ENCODE measurements at regions not wholly inside any gene's neighbourhood (a gene's known extent, or its start where the extent isn't known, plus 50 kb on each side); places are given as distances from the start of the nearest gene placed in this dataset.

DNA sequence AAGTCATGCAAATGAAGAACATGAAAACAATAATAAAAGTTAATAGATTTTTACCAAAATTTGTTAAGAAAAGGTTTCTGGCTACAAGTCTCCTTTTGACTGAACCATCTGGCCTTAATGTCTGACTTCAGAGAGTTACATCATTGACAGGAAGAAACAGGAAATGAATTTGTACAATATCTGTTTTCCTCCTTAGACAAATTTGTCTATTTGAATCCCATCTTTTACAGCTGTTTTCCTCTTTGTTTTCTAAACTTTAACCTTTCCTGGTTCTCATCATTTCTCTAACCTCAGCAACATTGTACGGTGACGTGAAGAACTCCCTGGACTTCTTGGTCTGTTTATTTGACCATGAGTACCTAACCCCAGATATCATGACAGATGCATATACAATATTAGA is 567.5 kb upstream of the RIOK2 start:
- no peak for DNase-seq

DNA sequence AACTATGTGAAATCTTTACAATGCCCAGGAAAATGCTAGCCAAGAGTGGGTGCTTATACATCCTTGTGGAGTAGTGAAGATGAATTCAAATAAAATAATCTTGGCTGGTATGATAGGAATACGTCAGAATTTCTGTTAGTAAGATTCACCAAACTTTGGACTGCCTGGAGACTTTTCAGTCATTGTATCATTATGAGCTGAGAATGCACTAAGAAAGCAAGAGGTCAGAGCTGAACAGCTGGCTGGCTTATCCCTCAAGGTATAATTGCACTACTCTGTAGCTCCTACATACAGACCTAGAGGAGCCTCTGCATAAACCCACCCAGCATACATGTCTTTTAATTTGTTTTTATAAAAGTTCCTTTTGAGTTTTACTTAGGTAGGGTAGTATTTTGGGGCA is 568.5 kb upstream of the RIOK2 start:
- no peak for DNase-seq

DNA sequence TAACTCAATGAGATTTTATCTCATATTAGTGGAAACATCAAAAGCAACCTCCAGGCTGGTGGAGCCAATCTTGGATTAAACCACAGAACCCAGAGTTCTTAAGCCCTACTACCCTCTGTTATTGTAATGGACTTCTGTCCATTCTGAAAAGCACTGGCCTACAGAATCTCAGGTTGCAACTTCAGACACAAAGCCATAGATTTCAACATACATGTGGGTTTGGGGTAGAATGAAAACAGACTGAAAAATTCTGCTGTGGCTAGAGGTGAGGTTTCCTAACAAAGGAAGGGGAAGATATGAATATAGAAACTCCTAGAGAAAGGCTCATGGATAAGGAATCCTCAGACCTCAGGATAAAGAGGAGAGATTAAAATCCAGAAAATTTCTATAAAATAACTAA is 569.8 kb upstream of the RIOK2 start:
- DNase-seq = no peak

DNA sequence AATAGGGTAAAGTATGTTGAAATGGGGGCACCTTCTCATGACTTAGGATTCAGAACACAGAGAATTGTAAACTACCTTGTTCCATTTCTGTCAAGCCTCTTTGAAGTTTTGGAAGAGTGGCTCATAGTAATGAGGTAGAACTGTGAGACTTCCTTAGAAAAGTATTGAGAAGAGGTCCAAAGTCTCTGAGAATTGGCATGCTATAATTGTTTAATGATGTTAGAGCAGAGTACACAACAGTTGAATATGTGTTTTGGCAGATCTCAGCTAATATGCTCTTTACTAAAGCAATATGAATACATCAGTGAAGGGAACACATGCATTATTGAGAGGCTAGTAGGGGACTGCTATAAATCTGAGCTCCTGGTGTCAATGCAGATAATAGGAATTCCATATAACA is 579.4 kb upstream of the RIOK2 start:
- DNase-seq = no peak

DNA sequence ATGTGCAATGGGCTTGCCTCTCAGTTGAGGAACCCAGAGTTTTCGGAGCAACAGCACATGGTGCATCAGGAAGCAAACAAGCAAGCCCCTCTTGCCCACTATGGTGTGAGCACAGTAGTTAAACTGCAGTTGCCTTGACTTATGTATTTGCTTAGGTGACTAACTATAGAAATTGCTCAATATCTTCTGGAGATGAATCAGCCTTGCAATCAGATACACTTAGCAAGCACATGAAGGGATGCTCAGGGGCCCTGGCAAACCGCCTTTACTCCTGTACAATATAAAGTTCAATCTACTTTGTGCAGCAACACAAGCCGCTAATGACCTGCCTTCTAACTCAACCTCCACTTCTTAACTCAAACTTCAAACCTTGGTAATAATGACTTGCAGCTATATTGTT is 581.7 kb upstream of the RIOK2 start:
- no peak for DNase-seq

DNA sequence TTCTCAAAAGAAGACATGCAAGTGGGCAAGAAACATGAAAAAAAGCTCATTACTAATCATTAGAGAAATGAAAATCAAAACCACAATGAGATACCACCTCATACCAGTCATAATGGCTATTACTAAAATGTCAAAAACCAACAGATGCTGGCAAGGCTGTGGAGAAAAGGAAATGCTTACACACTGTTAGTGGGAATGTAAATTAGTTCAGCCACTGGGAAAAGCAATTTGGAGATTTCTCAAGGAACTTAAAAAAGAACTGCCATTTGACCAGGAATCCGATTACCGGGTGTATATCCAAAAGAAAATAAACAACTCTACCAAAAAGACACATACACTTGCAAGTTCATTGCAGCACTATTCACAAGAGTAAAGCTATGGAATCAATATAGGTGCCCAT is 595.4 kb upstream of the RIOK2 start:
- DNase-seq = no peak

DNA sequence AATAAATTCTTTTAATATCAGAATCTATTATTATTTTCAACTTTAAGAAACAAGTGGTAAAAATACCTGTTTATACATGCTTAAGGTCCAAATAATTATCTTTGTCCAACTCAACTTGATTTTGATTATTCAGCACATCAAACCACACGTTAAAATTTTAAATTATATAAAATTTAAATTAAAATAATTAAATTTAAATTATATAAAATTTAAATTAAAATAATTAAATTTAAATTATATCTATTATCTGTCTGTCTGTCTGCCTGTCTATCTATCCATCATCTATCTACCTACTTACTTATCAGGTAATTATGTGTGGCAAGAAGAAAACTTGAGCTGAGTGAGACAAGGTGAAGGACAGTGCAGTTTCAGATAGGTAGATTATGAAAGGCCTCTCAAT is 605.3 kb upstream of the RIOK2 start:
- DNase-seq = no peak

DNA sequence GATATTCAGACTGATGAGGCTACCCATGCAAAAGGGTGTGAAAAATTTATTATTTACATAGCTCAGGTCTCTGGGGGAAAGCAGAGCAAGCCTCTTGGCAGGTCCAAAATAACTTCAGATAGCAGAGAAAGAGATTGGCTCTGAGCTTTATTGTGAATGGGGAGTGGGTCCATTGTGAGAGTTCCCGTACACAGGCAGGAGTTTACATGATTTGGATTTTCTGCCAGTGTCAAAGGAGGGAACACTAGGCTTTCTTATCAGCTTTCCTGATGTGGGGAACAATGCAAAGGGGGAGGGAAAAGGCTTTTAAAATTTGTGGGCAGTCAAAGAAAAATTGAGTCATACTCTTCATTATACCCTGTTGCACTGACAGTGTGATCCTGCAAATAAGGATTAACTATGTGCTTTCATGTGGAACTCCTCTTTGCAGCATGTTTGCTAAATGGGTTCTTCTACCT is 615.0 kb upstream of the RIOK2 start:
- no peak for DNase-seq

DNA sequence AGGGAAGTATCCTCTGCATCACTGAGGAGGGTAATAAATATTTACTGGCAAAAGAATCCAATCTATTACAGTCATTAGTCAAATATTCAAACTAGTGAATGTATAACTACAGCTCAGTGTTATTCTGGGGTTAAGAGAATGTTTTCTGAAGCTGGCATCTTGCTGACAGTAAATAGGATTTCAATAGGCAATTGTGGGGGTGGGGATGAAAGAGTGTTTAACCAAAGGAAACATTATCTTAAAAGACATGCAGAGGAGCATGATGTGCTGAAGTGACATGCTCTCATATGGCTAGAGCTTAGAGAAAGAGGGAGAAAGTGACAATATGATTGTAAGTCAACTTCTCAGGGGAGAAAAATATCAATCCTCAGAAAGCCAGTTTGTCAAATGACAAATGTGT is 618.4 kb upstream of the RIOK2 start:
- DNase-seq = no peak

DNA sequence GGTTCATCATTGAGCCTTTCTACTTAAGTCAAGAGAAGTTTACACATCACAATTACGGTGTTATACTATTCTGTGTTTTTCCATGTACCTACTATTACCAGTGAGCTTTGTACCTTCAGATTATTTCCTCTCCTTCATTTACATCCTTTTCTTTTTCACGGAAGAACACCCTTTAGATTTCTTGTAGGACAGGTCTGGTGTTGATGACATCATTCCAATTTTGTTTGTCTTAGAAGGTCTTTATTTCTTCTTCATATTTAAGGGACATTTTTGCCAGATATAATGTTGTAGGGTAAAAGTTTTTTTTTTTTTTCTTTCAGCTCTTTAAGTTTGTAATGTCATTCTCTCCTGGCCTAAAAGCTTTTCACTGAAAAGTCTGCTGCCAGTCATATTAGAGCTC is 637.1 kb upstream of the RIOK2 start:
- no peak for DNase-seq

DNA sequence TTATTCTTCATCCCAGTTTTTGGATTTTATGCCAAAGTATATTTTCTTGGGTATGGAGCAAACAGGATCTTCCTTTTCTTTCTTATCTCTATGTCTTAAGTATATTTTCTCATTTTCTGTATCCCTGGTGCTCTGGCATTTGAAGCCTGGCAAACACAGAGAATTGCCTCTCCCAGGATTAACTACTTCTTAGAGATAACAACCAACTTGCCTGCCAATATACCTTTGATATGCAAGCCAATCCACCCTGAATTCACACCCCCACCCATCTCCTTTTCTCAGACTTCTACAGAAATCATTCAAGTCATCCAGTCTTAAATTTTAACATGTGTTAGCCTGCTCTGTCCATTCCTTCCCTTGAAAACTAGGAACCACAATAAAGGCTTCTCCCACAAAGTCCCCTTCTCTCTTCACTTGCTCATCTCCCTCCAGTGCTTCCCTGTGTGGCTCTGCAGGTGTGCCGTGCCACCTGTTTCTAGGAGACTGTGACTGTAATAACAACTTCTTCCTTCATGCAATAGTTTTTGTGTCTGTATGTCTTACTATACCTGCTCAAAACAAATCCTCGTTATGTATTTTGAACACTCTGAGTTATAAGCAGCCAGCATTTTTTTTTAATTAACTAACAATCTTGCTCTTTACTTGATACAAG is 649.7 kb upstream of the RIOK2 start:
- DNase-seq = no peak

DNA sequence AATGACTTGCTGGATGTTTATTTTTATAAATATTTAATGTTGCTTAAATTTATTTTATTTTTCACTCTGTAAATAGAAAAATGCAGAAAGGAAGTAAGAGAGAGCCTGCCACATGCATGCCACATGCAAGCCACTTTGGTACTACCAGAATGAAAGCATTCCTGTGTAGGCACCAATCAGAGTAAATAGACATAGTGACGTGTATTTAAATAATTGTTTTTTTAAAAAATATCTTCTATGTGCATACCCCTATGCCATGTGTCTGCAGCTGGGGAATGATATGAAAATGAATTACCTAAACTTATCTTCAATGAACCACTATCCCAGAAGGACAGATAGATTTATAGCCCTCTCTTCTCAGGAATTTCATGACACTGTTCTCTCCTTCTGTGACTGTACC is 651.5 kb upstream of the RIOK2 start:
- no peak for DNase-seq

DNA sequence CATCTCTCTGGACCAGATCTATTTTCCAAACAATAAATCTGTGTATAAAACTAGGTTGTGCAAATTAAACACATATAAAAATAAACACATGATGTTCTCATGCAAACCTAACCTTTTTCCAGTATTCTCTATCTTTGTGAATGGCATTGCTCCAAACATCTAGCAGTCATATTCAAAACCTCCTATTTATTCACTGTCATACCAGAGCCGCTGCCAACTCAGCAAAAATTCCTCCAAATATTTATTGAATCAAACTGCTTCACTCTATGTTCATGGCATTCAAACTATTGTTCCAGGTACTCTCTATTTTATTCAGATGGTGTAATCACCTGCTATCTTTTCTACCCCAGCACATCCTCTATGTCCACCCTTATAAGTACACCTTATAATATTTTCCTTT is 652.1 kb upstream of the RIOK2 start:
- DNase-seq = no peak

DNA sequence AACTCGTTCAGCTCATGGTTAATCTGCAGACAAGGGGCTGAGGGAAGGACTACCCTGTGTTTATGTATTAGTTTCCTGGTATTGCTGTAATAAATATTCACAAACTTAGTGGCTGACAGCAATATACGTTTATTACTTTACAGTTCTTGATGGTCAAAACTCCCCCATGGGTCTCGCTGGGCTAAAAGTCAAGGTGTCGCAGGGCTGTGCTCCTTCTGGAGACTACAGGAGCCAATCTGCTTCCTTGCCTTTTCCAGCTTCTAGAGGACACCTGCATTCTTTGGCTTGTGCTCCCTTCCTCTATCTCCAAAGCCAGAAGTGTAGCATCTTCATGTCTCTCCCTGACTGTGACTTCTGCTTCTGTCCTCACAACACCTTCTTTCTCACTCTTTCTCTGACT is 653.8 kb upstream of the RIOK2 start:
- no peak for DNase-seq

DNA sequence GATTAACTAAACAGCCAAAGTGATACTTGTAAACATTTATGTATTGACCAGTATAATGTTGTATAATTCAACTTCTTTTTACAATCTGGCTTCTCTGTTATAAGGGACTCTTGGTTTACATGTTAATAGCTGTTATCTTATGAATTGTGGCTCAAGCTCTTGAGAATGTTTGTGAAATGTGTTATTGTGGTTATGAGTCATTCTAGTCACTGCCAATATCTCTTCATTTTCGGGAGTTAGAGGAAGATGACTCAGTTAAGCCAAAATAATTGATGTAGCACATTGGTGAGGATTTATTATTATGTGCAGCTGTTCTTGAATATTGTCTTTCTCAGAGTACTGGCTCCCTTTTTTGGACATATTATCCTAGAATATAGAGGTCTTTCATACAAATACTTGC is 655.2 kb upstream of the RIOK2 start:
- DNase-seq = no peak

DNA sequence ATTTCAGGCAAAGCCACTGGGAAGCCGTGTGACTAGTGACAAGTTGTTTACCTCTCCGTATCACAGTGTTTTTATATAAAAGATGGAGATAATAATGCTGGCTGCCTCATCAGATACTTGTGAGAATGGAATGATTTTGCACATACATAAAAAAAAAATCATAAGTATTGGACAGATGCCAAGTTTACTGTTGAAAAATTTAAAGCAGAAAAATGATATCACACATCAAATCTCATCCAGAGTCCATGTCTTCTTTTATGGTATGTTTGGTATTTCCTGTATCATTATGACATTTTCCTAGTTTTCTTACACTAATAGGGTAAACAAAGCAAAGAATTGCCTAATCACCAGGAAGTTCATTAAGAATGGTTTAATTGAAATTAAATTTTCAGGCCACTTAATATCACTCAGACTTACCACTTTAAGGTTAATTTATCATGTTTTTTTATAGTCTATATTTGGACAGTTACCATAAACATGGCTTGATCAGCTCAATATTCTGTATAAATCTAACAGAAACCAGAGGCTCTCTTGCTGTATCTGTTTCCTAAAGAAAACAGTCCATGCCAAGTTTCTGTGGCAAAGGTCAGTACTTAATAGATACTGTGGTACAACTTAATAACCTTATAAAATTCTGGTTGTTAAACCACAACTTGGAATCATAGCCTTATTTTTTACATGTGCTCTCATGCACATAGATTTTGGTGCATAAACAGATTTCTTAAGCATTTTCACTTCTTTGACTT is 656.5 kb upstream of the RIOK2 start:
- DNase-seq = no peak

DNA sequence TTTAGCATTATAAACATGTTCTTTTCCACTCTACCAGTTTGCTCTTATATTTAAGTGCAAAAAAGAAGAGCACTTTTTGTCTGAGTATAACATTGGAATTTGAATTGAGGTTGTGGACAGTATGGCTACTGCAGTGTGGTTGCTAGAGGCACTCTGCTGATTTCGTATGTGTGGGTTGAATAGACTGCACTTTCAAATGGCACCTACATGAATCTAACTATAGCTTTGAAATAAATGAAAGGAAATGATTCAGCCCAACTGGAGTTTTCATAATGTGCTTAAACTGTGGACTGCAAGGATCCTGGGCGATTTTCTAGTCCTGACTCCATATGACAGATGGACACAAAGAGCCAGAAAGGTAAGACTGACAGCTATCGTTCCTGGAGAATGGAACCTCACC is 657.6 kb upstream of the RIOK2 start:
- no peak for DNase-seq

DNA sequence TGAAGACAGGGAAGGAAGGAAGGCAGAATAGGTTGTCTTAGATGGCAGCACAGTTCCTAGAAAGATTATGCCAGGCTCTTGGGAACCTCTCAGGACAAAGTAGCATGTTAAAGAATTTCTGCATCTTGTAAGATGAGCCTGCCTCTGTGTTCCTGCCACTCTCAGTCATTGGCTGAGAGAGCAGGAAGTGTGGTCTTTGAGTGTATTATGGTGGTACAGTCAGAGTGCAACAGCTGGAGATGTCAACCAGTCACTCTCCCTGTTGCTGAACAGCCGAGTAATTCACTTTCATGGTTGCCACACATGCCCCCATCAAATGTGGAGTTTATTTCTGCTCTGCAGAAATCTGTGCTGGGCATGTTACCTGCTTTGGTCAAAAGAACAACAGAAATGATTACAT is 659.6 kb upstream of the RIOK2 start:
- DNase-seq = no peak

DNA sequence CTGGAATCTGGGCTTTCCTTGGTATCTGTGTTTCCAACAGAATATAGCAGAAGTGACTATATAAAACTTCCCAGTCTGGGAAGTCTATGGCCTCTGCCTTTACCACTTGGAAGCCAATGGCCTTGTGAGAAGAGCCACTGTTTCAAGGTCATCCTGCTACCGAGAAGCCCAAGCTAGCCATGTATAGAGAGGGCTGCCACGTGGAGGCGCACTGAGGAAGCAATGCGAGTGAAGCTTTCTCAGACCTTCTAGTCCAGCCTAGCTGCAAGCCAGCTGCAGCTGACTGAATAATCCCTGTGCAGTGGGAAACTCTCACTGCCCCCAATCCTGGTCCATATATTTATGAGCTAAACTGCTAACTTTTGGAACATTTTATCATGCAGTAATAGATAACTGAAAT is 661.8 kb upstream of the RIOK2 start:
- DNase-seq = no peak

DNA sequence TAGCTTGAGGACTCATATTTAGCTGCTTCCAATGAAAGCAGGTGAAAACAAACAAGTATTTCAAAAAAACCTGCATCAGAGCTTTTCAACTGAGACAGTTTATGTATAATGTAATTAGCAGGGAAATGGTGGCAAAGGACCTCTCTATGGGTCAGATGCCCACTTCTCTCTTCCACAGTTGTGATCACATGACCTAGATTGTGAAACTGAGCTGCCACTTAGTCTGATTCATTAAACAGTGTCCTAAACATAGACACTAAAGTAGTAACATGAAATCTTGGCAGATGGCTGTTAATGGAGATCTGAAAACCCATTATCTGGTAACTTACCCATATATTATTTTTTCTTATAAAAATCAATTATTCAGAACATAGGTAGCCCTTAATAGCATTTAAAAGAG is 663.6 kb upstream of the RIOK2 start:
- DNase-seq = no peak

DNA sequence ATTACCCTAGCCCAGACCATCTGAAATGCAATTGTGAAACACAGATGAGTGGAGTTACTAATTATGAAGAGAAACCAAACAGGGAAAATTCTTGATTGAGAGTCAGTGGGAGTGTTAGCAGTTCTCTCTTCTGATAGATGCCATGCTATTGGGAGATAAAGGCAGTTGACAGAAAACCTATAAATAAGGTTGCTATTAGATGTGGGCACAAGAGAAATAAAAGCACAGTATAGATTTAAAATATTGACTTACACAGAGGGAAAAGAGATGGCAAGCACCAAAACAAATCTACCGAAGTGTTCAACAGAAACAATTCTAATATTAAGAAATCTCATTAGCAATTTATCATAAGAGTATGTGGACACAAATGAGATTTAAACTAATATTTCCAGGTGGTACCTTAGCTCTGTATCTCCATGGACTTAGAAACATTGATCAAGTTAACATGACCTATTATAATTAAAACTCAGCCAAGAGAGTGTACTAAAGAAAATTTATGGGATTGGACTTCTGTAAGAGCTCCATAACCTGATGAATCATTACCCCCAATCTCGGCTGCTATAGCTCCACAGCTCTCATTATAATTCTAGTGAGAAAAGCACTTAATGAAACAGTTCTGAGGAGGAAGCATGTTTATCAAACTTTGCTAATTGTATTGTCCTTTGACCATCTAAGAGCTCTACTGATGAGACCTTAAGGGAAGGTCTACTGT is 665.0 kb upstream of the RIOK2 start:
- DNase-seq = no peak

DNA sequence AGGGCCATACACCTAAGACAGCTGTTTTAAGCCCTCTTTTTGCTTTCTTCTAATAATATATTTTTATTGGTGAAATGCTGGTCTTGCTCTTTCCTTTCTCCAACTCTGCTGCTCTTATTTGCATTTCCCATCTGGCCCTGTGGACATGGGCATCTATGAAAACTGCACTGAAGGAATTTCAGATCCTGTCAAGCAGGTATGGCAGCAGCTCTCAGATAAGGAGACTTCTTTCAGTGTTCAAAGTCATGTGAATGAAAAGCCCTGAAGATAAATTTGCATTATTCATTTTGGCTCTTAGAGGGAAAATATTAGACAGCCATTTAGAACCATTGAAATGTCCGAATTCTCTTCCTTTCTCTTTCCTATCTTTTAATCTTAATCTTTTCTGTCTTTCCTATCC is 668.0 kb upstream of the RIOK2 start:
- DNase-seq = no peak

DNA sequence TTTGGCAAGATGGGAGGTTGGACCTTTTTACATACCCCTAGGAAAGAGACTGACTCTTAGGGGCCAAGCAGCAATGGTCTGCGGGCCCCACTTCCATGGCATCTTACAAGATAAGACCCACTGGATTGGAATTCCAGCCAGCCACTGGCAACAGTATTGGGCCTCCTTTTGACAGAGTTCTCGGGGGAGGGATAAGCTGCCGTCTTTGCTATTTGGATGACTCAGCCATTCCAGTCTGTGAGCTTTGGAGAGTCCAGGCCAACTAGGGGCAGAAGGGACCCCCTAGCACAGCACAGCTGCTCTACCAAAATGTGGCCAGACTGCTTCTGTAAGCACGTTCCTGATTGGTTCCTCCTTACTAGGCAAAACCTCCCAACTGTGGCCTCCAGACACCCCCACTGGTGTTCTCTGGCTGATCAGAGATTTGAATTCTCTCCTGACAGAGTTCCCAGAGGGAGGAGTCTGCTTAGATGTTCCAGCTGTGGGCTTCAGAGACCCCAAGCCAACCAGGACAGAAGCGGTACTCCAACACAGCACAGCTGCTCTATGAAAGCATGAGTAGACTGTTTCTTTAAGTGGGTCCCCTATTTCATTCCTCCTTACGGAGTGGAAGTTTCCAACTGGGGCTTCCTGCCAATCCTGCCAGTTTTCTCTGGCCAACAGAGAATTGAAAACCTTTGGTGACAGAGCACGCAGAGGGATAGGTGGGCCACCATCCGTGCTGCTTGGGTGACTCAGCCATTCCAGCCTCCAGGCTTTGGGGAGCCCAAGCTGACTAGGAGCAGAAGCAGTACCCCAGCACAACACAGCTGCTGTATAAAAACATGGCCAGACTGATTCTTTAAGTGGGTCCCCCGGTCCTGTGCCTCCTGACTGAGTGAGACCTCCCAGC is 672.1 kb upstream of the RIOK2 start:
- DNase-seq = no peak
